GM06990 (cell line): ENCODE measurements at regions not wholly inside any gene's neighbourhood (a gene's known extent, or its start where the extent isn't known, plus 50 kb on each side); places are given as distances from the start of the nearest gene placed in this dataset.

Experiments
- DNase-seq: peaks from one replicate; pipeline ENCODE4 v3.0.0-alpha.2; 2011; ENCODE audit not compliant: insufficient read length; ENCODE audit errors: extremely low read depth
- H3K27me3 ChIP-seq: replicated peaks from 2 replicates; pipeline ENCODE4 v1.6.0; 2011; ENCODE audit warnings: low read length; ENCODE audit not compliant: control insufficient read depth, insufficient read depth
- H3K36me3 ChIP-seq: 2 replicates; pipeline ENCODE4 v1.5.1; 2011; ENCODE audit warnings: low read length; ENCODE audit not compliant: control insufficient read depth, insufficient read depth
- H3K4me3 ChIP-seq: replicated peaks from 2 replicates; pipeline ENCODE4 v1.5.1; 2011; ENCODE audit warnings: low read depth, mild to moderate bottlenecking, control low read depth, low read length
- TF ChIP-seq, protein P1 (sequence below): IDR thresholded peaks from 2 replicates; pipeline ENCODE4 v1.5.1; 2011; ENCODE audit warnings: low read length, control low read depth, mild to moderate bottlenecking, inconsistent platforms; ENCODE audit not compliant: insufficient read depth, poor library complexity, severe bottlenecking

DNA sequence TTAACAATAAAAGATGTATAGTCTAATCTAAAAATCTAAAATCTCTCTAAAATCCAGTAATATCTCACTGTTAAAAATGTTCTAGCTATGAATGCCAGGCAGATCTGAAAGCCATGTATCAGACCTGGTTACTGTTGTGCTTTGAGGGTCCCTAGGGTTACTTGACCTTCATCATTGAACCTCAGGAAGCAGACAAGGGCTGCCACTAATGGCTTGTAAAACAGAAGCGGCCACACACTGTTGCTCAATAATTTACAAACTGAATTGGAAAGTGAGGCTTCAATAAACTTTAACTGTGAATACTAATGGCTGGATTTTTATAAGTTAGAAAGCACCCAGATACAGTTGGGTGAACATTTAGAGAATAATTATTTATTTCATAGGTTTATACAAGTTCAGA is 198.0 kb upstream of the RPS23 start:
- Histone ChIP-seq H3K4me3 (no peak overlapping the region), H3K27me3 (no peaks in the 10 kb centered on the region), H3K36me3 (no peaks in the 10 kb centered on the region)
- TF ChIP-seq, protein P1, sequence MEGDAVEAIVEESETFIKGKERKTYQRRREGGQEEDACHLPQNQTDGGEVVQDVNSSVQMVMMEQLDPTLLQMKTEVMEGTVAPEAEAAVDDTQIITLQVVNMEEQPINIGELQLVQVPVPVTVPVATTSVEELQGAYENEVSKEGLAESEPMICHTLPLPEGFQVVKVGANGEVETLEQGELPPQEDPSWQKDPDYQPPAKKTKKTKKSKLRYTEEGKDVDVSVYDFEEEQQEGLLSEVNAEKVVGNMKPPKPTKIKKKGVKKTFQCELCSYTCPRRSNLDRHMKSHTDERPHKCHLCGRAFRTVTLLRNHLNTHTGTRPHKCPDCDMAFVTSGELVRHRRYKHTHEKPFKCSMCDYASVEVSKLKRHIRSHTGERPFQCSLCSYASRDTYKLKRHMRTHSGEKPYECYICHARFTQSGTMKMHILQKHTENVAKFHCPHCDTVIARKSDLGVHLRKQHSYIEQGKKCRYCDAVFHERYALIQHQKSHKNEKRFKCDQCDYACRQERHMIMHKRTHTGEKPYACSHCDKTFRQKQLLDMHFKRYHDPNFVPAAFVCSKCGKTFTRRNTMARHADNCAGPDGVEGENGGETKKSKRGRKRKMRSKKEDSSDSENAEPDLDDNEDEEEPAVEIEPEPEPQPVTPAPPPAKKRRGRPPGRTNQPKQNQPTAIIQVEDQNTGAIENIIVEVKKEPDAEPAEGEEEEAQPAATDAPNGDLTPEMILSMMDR, result no peak
- DNase-seq, result no peak

DNA sequence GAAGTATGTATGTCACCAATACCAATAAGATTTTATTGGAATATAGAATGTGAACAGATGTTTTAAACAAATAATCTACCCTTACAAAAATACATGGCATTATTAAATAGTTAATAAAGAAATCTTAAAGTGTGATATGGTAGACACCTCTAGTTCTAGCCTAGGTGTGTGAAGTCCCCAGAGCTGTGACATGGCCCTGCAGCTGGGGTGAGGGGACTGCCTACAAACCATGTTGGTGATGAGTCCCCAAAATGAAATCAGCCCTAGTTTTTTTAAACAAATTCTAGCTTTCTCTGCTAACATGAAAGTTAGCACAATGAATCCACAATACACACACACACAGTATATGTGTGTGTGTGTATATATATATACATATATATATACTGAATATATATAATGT is 195.1 kb upstream of the RPS23 start:
- TF ChIP-seq, protein P1, result no peak
- H3K27me3 ChIP-seq, result no peaks in the 10 kb centered on the region
- no peak overlapping the region for H3K4me3 ChIP-seq
- DNase-seq, result no peak
- H3K36me3 ChIP-seq, result no peaks in the 10 kb centered on the region

DNA sequence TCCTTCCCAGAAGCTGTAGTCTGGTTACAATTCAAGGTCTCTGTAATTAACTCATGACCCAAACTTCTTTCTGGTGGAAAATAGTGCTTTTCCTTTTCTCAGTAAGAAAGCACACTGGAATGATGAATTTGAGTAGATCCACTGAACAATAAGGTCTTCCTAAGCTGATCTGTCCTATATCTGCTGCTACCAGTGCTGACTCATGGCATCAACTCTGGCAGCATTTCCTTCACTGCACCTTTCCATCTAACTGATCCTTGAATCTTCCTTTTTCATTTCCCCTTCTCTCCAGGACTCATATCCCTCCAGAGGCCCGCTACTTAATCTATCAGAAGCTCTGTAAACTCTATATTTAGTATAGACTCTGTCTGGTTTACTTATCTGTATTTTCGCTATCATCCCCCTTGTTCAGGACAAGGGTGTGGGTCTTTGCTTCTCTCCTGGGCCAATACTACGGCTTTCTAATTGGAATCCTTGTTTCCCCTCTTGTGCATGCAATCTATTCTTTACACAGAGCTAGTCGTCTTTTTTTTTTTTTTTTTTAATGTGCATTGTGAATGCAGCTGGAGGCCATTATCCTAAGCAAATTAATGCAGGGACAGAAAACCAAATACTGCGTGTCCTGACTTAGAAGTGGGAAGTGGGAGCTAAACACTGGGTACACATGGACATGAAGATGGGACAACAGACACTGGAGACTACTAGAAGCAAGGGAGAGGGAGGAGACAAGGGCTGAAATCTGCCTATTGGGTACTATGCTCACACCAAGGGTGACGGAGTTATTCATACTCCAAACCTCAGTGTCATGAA is 192.2 kb upstream of the RPS23 start:
- Histone ChIP-seq H3K36me3 (no peaks in the 10 kb centered on the region), H3K4me3 (no peak overlapping the region), H3K27me3 (no peaks in the 10 kb centered on the region)
- DNase-seq, result no peak
- TF ChIP-seq, protein P1, result no peak

DNA sequence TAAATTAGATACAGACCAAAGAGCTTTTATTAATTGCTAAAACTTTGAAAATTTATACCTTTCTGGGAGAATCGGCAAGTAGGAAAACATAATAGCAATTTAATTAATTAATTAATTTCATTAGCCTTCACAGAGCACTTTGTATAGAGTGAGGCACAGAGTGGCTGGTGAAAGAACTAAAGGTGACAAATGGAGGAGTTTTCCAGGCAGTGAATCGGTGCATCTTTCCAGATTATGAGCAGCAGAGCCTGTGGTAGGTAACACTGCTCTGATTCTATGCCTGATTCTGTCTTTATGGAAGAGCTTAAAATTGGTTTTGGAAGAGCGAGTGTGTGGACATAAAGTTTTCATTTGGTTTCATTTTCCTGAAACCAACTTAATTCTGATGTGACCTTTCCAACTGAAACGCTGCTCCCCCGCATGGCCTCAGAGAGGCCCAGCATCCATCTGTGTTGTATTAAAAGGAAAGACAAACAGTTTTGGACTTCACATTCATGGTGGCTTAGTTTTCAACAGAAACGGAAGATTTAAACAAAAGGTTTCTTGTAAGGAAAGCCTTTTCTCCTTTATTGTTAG is 188.9 kb upstream of the RPS23 start:
- Histone ChIP-seq H3K36me3 (no peaks in the 10 kb centered on the region), H3K27me3 (no peaks in the 10 kb centered on the region), H3K4me3 (no peak overlapping the region)
- DNase-seq, result no peak
- TF ChIP-seq, protein P1, result no peak

DNA sequence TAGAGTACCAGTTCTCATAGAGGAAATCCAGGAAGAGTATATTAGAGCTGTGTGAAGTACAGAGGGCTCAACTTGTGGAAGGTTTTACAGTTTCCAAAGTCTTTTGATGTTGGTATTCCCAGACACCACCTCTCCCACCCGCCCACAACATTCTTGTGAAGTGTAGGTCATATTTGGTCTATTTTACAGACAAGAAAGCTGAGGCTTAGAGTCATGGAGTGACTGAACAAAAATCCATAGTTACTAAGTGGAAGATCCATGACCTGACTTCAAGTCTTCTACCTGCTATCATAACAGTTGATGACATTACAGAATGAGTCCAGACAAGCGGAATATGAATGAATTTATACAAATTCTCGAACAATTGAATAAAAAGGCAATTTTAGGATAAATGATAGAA is 187.1 kb upstream of the RPS23 start:
- Histone ChIP-seq H3K27me3 (no peaks in the 10 kb centered on the region), H3K4me3 (no peak overlapping the region), H3K36me3 (no peaks in the 10 kb centered on the region)
- TF ChIP-seq, protein P1, result no peak
- no peak for DNase-seq
